ENCODE measurements at regions not wholly inside any gene's neighbourhood (a gene's known extent, or its start where the extent isn't known, plus 50 kb on each side); places are given as distances from the start of the nearest gene placed in this dataset.

DNA sequence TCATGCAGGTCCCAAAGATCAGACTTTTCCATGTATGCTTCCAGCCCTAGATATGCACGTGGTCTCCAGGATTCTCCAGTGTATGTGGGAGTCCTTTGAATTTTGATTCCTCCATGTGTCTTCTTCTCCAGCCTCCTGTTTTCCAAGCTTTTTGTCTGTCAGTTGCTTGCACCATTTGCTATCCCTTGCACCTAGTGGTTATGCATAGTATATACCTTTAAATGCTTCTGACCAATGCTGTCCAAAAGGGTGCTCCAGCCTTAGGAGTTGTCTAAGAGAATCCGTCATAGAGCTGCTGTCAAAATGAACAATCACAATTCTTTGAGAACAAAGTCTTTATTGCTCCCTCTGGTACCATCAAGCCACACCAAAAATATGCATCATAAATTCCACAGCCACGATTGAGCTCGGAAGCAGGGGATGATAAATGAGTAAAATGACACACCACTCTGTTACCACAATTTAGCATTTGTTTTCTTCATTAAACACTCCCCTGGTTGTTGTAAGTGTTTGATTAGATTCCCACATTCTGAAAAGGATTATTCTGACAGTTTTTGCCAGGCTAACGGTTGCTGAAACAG, 706.2 kb upstream of the GJE1 start:
- Histone ChIP-seq H3K9me3 (ENCODE audit: low read length) (peaks cover 13% of the 10 kb centered on the region; the same call in 1 of the 2 replicates), H3K79me2 (ENCODE audit: low read length) (no peaks in the 10 kb centered on the region), H2AFZ (ENCODE audit: low read length) (no peak overlapping the region), H3K27ac (ENCODE audit: low read length) (no peak overlapping the region), H3K4me3 (ENCODE audit: low read length) (no peak overlapping the region), H3K9me2 (replicated peaks; ENCODE audit: insufficient read depth, low read length) (no peaks in the 10 kb centered on the region), H4K20me1 (ENCODE audit: insufficient read depth, low read depth, low read length) (no peaks in the 10 kb centered on the region), H3K9ac (ENCODE audit: low read length) (no peak overlapping the region), H3K27me3 (ENCODE audit: low read length) (no peaks in the 10 kb centered on the region), H3K4me2 (ENCODE audit: low read depth, low read length, poor library complexity, severe bottlenecking) (no peak overlapping the region), H3K36me3 (ENCODE audit: insufficient read depth, low read length) (no peaks in the 10 kb centered on the region), H3K4me1 (ENCODE audit: low read length) (no peaks in the 10 kb centered on the region)
- no peak for DNase-seq

DNA sequence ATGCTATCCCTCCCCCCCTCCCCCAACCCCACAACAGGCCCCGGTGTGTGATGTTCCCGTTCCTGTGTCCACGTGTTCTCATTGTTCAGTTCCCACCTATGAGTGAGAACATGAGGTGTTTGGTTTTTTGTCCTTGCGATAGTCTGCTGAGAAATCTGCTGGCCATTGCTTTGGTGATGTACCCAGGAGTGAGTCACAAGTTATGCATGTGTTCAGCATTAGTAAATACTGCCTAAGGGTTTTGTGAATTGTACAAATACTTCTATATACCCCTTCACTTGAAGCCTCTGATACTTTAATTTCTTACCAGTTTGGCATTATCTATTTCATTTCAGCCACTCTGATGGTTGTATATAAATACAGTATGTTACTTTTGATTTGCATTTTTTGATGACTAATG, 711.3 kb upstream of the GJE1 start:
- Histone ChIP-seq H3K27me3 (ENCODE audit: low read length) (no peaks in the 10 kb centered on the region), H3K4me3 (ENCODE audit: low read length) (no peak overlapping the region), H3K27ac (ENCODE audit: low read length) (no peak overlapping the region), H3K4me1 (ENCODE audit: low read length) (no peaks in the 10 kb centered on the region), H3K36me3 (ENCODE audit: insufficient read depth, low read length) (no peaks in the 10 kb centered on the region), H3K9me3 (ENCODE audit: low read length) (peaks cover 7% of the 10 kb centered on the region; the same call in 1 of the 2 replicates), H2AFZ (ENCODE audit: low read length) (no peak overlapping the region), H4K20me1 (ENCODE audit: insufficient read depth, low read depth, low read length) (no peaks in the 10 kb centered on the region), H3K79me2 (ENCODE audit: low read length) (no peaks in the 10 kb centered on the region), H3K9me2 (replicated peaks; ENCODE audit: insufficient read depth, low read length) (no peaks in the 10 kb centered on the region), H3K4me2 (ENCODE audit: low read depth, low read length, poor library complexity, severe bottlenecking) (no peak overlapping the region), H3K9ac (ENCODE audit: low read length) (no peak overlapping the region)
- no peak for DNase-seq

DNA sequence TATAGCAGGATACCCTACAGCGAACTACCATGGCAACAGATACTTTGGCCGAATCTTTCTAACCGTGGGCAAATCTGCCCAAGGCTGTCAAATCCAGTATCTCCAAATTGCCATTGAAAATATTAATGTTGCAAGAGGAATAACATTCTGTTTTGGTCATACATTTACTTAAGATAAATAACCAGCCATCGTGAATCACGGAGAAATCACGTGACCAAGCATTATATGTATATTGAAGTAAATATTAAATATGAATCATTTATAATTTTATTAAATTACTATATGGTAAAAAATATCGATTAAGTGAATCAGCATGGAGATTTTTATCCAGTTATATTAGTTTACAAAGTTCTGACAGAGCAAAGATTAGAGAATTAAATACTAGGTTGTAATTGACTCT, 714.6 kb upstream of the GJE1 start:
- no peaks in the 10 kb centered on the region for H3K79me2 ChIP-seq (ENCODE audit: low read length)
- no peaks in the 10 kb centered on the region for H3K4me1 ChIP-seq (ENCODE audit: low read length)
- DNase-seq, result no peak
- H2AFZ ChIP-seq (ENCODE audit: low read length), result no peak overlapping the region
- no peaks in the 10 kb centered on the region for H4K20me1 ChIP-seq (ENCODE audit: insufficient read depth, low read depth, low read length)
- H3K4me2 ChIP-seq (ENCODE audit: low read depth, low read length, poor library complexity, severe bottlenecking), result no peak overlapping the region
- no peaks in the 10 kb centered on the region for H3K27me3 ChIP-seq (ENCODE audit: low read length)
- H3K27ac ChIP-seq (ENCODE audit: low read length), result no peak overlapping the region
- H3K4me3 ChIP-seq (ENCODE audit: low read length), result no peak overlapping the region
- no peaks in the 10 kb centered on the region for H3K9me3 ChIP-seq (ENCODE audit: low read length)
- no peak overlapping the region for H3K9ac ChIP-seq (ENCODE audit: low read length)
- H3K9me2 ChIP-seq (replicated peaks; ENCODE audit: insufficient read depth, low read length), result no peaks in the 10 kb centered on the region
- no peaks in the 10 kb centered on the region for H3K36me3 ChIP-seq (ENCODE audit: insufficient read depth, low read length)

DNA sequence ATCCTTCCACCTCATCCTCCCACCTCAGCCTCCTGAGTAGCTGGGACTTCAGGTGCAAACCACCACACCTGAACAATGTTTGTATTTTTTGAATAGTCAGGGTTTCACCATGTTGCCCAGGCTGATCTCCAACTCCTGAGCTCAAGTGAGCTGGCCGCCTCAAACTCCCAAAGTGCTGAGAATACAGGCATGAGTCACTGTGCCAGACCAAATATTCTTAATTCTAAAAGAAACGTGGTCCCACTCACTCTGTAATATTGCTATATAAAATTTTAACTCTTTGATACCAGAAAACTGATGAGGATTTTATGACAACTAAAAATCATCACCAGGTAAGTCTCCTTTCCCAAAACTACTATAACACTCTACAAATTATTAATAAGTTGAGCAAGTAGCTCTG, 716.8 kb upstream of the GJE1 start:
- Histone ChIP-seq H3K4me3 (ENCODE audit: low read length) (no peak overlapping the region), H3K27ac (ENCODE audit: low read length) (no peak overlapping the region), H3K9ac (ENCODE audit: low read length) (no peak overlapping the region), H3K36me3 (ENCODE audit: insufficient read depth, low read length) (no peaks in the 10 kb centered on the region), H3K4me1 (ENCODE audit: low read length) (no peaks in the 10 kb centered on the region), H2AFZ (ENCODE audit: low read length) (no peak overlapping the region), H3K9me3 (ENCODE audit: low read length) (no peaks in the 10 kb centered on the region), H3K79me2 (ENCODE audit: low read length) (no peaks in the 10 kb centered on the region), H3K4me2 (ENCODE audit: low read depth, low read length, poor library complexity, severe bottlenecking) (no peak overlapping the region), H3K9me2 (replicated peaks; ENCODE audit: insufficient read depth, low read length) (no peaks in the 10 kb centered on the region), H3K27me3 (ENCODE audit: low read length) (no peaks in the 10 kb centered on the region), H4K20me1 (ENCODE audit: insufficient read depth, low read depth, low read length) (no peaks in the 10 kb centered on the region)
- DNase-seq, result no peak

DNA sequence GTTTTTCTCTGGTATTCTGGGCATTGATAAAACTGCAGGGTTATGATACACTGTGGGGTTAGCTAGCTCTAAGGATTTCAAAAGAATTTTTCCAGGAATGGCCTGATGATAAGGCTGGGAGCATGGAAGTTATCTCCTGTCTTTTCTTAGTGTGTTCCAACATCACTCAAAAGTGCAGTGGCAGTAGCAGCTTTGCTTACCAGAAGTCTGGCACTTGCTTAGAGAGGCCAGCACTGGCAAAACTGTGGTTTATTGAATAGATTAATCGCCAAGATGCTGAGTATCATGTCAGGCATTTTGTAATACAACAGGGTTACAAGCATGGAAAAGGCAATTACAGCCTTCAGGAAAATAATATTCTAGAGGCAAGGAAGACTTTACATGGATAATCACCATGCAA, 719.5 kb upstream of the GJE1 start:
- Histone ChIP-seq H2AFZ (ENCODE audit: low read length) (no peak overlapping the region), H4K20me1 (ENCODE audit: insufficient read depth, low read depth, low read length) (no peaks in the 10 kb centered on the region), H3K9me2 (replicated peaks; ENCODE audit: insufficient read depth, low read length) (no peaks in the 10 kb centered on the region; the same call in 1 of the 2 replicates), H3K4me2 (ENCODE audit: low read depth, low read length, poor library complexity, severe bottlenecking) (no peak overlapping the region), H3K4me1 (ENCODE audit: low read length) (no peaks in the 10 kb centered on the region), H3K27me3 (ENCODE audit: low read length) (no peaks in the 10 kb centered on the region), H3K4me3 (ENCODE audit: low read length) (no peak overlapping the region), H3K79me2 (ENCODE audit: low read length) (no peaks in the 10 kb centered on the region), H3K9ac (ENCODE audit: low read length) (no peak overlapping the region), H3K27ac (ENCODE audit: low read length) (no peak overlapping the region), H3K9me3 (ENCODE audit: low read length) (no peaks in the 10 kb centered on the region), H3K36me3 (ENCODE audit: insufficient read depth, low read length) (no peaks in the 10 kb centered on the region)
- no peak for DNase-seq

DNA sequence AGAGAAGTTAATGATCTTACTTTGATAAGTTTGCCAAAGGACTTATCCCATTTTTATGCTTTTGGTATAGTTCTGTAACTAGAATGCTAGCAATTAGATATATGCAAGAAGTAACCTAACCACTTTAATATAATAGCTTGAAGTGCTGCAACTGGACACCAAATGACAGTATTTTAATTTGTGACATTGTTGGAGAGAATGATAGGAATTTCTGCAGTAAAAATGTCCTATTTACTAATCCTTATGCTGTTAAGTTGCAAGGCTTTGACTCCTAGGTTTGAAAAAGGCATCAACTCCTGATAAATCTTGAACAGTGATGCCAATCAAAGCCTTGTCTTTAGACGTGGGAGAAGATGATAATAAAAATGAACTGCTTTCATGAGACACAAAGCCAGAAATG, 726.0 kb upstream of the GJE1 start:
- H3K79me2 ChIP-seq (ENCODE audit: low read length), result no peaks in the 10 kb centered on the region
- no peaks in the 10 kb centered on the region for H4K20me1 ChIP-seq (ENCODE audit: insufficient read depth, low read depth, low read length)
- peaks cover 8% of the 10 kb centered on the region; the same call in 1 of the 2 replicates for H3K4me1 ChIP-seq (ENCODE audit: low read length)
- H3K9me3 ChIP-seq (ENCODE audit: low read length), result no peaks in the 10 kb centered on the region
- no peaks in the 10 kb centered on the region for H3K27me3 ChIP-seq (ENCODE audit: low read length)
- H2AFZ ChIP-seq (ENCODE audit: low read length), result no peak overlapping the region
- H3K4me3 ChIP-seq (ENCODE audit: low read length), result no peak overlapping the region
- H3K9me2 ChIP-seq (replicated peaks; ENCODE audit: insufficient read depth, low read length), result no peaks in the 10 kb centered on the region; the same call in 1 of the 2 replicates
- H3K27ac ChIP-seq (ENCODE audit: low read length), result no peak overlapping the region
- DNase-seq, result no peak
- H3K9ac ChIP-seq (ENCODE audit: low read length), result no peak overlapping the region
- no peaks in the 10 kb centered on the region for H3K36me3 ChIP-seq (ENCODE audit: insufficient read depth, low read length)
- H3K4me2 ChIP-seq (ENCODE audit: low read depth, low read length, poor library complexity, severe bottlenecking), result no peak overlapping the region

DNA sequence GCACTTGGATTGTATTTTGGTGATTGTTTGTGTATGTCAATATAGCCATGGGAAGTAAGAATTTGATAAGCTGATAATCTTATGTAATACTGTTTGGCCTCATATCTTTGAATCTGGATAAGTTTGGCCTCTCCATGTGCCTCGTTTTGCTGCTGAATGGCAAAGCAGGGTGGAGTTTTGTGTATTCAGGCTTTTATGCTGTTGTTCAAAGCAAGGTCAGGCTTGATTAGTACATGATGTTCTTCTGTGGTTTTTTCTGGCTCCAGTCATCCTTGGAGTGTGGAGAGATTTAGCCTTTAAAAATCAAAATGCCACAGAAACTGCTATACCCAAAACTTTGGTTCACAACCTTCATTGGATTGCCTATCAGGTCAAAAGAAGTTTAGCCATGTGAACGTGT, 728.9 kb upstream of the GJE1 start:
- Histone ChIP-seq H3K9me3 (ENCODE audit: low read length) (no peaks in the 10 kb centered on the region), H3K9me2 (replicated peaks; ENCODE audit: insufficient read depth, low read length) (no peaks in the 10 kb centered on the region), H3K27ac (ENCODE audit: low read length) (no peak overlapping the region), H3K27me3 (ENCODE audit: low read length) (no peaks in the 10 kb centered on the region), H3K4me2 (ENCODE audit: low read depth, low read length, poor library complexity, severe bottlenecking) (no peak overlapping the region), H3K4me1 (ENCODE audit: low read length) (peaks cover 8% of the 10 kb centered on the region; the same call in 1 of the 2 replicates), H2AFZ (ENCODE audit: low read length) (0 out of 2 replicates have a peak overlapping the region, but pooled peaks have one; percentile 27), H3K79me2 (ENCODE audit: low read length) (no peaks in the 10 kb centered on the region), H3K4me3 (ENCODE audit: low read length) (no peak overlapping the region), H4K20me1 (ENCODE audit: insufficient read depth, low read depth, low read length) (no peaks in the 10 kb centered on the region), H3K9ac (ENCODE audit: low read length) (no peak overlapping the region), H3K36me3 (ENCODE audit: insufficient read depth, low read length) (no peaks in the 10 kb centered on the region)
- no peak for DNase-seq

DNA sequence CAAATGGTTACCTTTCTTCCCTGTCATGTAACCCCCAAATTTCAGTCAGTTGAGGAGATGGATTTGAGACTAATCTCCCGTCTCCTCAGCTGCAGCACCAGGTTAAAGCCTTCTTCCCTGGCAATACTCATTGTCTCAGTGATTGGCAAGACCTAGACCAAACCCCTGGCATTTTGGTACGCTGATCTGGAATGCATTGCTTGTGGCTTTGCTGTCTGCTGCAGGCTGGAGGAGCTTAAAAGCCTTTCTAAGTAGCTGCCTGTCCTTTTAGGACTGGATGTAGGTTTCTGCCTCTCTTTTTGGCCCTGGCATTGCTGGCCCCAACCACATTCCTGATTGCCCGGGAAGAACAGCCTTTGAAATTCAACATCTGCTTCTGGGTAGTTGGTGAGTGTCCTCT, 729.6 kb upstream of the GJE1 start:
- Histone ChIP-seq H3K9me3 (ENCODE audit: low read length) (no peaks in the 10 kb centered on the region), H3K9me2 (replicated peaks; ENCODE audit: insufficient read depth, low read length) (no peaks in the 10 kb centered on the region), H3K4me3 (ENCODE audit: low read length) (no peak overlapping the region), H3K36me3 (ENCODE audit: insufficient read depth, low read length) (no peaks in the 10 kb centered on the region), H3K4me1 (ENCODE audit: low read length) (peaks cover 8% of the 10 kb centered on the region; the same call in 1 of the 2 replicates), H3K79me2 (ENCODE audit: low read length) (no peaks in the 10 kb centered on the region), H4K20me1 (ENCODE audit: insufficient read depth, low read depth, low read length) (no peaks in the 10 kb centered on the region), H2AFZ (ENCODE audit: low read length) (no peak overlapping the region), H3K27ac (ENCODE audit: low read length) (no peak overlapping the region), H3K9ac (ENCODE audit: low read length) (no peak overlapping the region), H3K4me2 (ENCODE audit: low read depth, low read length, poor library complexity, severe bottlenecking) (no peak overlapping the region), H3K27me3 (ENCODE audit: low read length) (no peaks in the 10 kb centered on the region)
- DNase-seq, result peak; percentile 33

Data from Karpas-422 (cell line).